Lower lobe of right lung (tissue), 2 donors: ENCODE measurements at regions not wholly inside any gene's neighbourhood (a gene's known extent, or its start where the extent isn't known, plus 50 kb on each side); places are given as distances from the start of the nearest gene placed in this dataset.
"Not testable (repeated sequence)": the region's sequence is repeated elsewhere in the genome, so short reads cannot be mapped to it uniquely, and the experiment has no call there.

ENCODE experiments used
- ATAC-seq, 2 donors: fragments of 200-7000 bp; cut with Tn5 transposase; one replicate each; pipeline ENCODE4 v1.9.1; 2020 to 2022; ENCODE audit warnings: mild to moderate bottlenecking in 2 of 2, moderate library complexity in 2 of 2
- DNase-seq: peaks from one replicate; pipeline ENCODE4 v3.0.0-alpha.2; 2020
- H3K27ac ChIP-seq: fragments of 200-600 bp; one replicate; pipeline ENCODE4 v1.8.0; 2022
- H3K27me3 ChIP-seq: fragments of 200-600 bp; one replicate; pipeline ENCODE4 v1.8.0; 2022; ENCODE audit warnings: low read depth
- H3K36me3 ChIP-seq: fragments of 200-600 bp; one replicate; pipeline ENCODE4 v1.8.0; 2022; ENCODE audit warnings: mild to moderate bottlenecking
- H3K4me1 ChIP-seq: fragments of 200-600 bp; one replicate; pipeline ENCODE4 v1.8.0; 2022
- H3K4me3 ChIP-seq: fragments of 200-600 bp; one replicate; pipeline ENCODE4 v1.8.0; 2022; ENCODE audit warnings: mild to moderate bottlenecking
- H3K9me3 ChIP-seq: fragments of 200-600 bp; one replicate; pipeline ENCODE4 v1.8.0; 2022
- intact Hi-C: fragments of 100-400 bp; cut with DNase I; formaldehyde crosslinking; loops from one replicate; pipeline ENCODE4 v1.11.0; 2022
- donor health status: DM: no; HTN: yes; CAD: no; lungs with severe emphysema.

DNA sequence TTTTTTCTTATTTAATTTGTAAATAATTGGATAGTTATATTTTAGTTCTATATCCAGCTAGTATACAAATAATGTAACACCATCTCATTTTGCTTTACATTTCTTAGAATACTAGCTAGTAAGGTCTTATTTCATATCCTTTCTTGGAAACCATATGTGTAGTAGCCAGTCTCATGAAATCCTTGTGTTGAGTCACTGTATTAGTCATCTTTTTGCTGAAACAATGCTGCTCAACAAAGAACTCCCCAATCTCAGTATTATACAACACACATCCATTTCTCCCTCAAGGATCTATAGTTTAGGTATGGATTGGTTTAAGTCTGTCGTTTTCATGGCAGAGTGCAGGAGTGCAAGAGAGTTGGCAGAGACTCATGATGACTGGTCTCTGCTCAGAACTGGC is 55.6 kb upstream of the NBPF26 start:
- DNase-seq, H3K36me3 ChIP-seq, H3K27me3 ChIP-seq, H3K27ac ChIP-seq, ATAC-seq, H3K9me3 ChIP-seq, H3K4me3 ChIP-seq, H3K4me1 ChIP-seq, intact Hi-C loops: not testable (repeated sequence)
